PC-3 (cell line): ENCODE measurements at regions not wholly inside any gene's neighbourhood (a gene's known extent, or its start where the extent isn't known, plus 50 kb on each side); places are given as distances from the start of the nearest gene placed in this dataset.

Experiments
- ATAC-seq: fragments of 200-7000 bp; cut with Tn5 transposase; 2 replicates; pipeline ENCODE4 v1.9.1; 2020; ENCODE audit warnings: mild to moderate bottlenecking, moderate library complexity
- BruUV-seq: library from RNA; stranded (reverse); fragments of 400-500 nt; replicated peaks from 2 replicates; lab custom pipeline; 2021; lab: Mats Ljungman, UMichigan
- CTCF ChIA-PET: fragments of 300-600 bp; sonication (Branson Sonifier 250); formaldehyde crosslinking; loops from one replicate; lab custom pipeline; 2022; ENCODE audit warnings: antibody characterized with exemption; lab: Charles Lee
- POLR2A ChIA-PET: fragments of 300-600 bp; sonication (Branson Sonifier 250); formaldehyde crosslinking; loops from one replicate; lab custom pipeline; 2022; ENCODE audit warnings: antibody characterized with exemption; ENCODE audit not compliant: unreplicated experiment; lab: Charles Lee
- DNase-seq: peaks from one replicate; pipeline ENCODE4 v3.0.0-alpha.2; 2015
- H2AFZ ChIP-seq: fragments of 300-600 bp; sonication (generic); 2 replicates; pipeline ENCODE4 v1.6.0; 2016; ENCODE audit warnings: antibody characterized with exemption, low read length
- H3F3A ChIP-seq: fragments of 300-600 bp; sonication (generic); one replicate; pipeline ENCODE4 v1.6.0; 2017; ENCODE audit warnings: antibody characterized with exemption, low read length, control low read depth, mild to moderate bottlenecking; ENCODE audit not compliant: unreplicated experiment
- H3K27ac ChIP-seq: fragments of 300-600 bp; sonication (generic); 2 replicates; pipeline ENCODE4 v1.5.1; 2016; ENCODE audit warnings: mild to moderate bottlenecking, low read length
- H3K27me3 ChIP-seq: fragments of 300-600 bp; sonication (generic); 2 replicates; pipeline ENCODE4 v1.6.1; 2016; ENCODE audit warnings: low read length, mixed read lengths
- H3K36me3 ChIP-seq: fragments of 300-600 bp; sonication (generic); 2 replicates; pipeline ENCODE4 v1.6.1; 2016; ENCODE audit warnings: low read depth, mixed run types, low read length, mixed read lengths
- H3K4me1 ChIP-seq: fragments of 300-600 bp; sonication (generic); 2 replicates; pipeline ENCODE4 v1.5.1; 2016; ENCODE audit warnings: low read length; ENCODE audit not compliant: insufficient read depth
- H3K4me2 ChIP-seq: fragments of 300-600 bp; sonication (generic); 2 replicates; pipeline ENCODE4 v1.6.0; 2016; ENCODE audit warnings: low read length
- H3K4me3 ChIP-seq: fragments of 300-600 bp; sonication (generic); 2 replicates; pipeline ENCODE4 v1.5.1; 2016; ENCODE audit warnings: mild to moderate bottlenecking, low read length, mixed read lengths
- H3K79me2 ChIP-seq: fragments of 300-600 bp; sonication (generic); 2 replicates; pipeline ENCODE4 v1.6.1; 2017; ENCODE audit warnings: low read length, mixed read lengths
- H3K9ac ChIP-seq: fragments of 300-600 bp; sonication (generic); 2 replicates; pipeline ENCODE4 v1.6.0; 2016; ENCODE audit warnings: mild to moderate bottlenecking, low read length
- H3K9me2 ChIP-seq: fragments of 300-600 bp; sonication (generic); replicated peaks from 2 replicates; pipeline ENCODE4 v1.6.1; 2016; ENCODE audit warnings: mixed run types, low read length, mixed read lengths
- H3K9me3 ChIP-seq: fragments of 300-600 bp; sonication (generic); 2 replicates; pipeline ENCODE4 v1.6.1; 2016; ENCODE audit warnings: low read length, mixed read lengths
- H4K20me1 ChIP-seq: fragments of 300-600 bp; sonication (generic); 2 replicates; pipeline ENCODE4 v1.6.1; 2016; ENCODE audit warnings: low read length, mixed read lengths
- EZH2 ChIP-seq: fragments of 300-600 bp; sonication (generic); IDR thresholded peaks from one replicate; pipeline ENCODE4 v1.6.1; 2017; ENCODE audit warnings: antibody characterized with exemption, mild to moderate bottlenecking, low read length; ENCODE audit not compliant: unreplicated experiment
- EZH2phosphoT487 ChIP-seq: fragments of 300-600 bp; sonication (generic); IDR thresholded peaks from 2 replicates; pipeline ENCODE4 v1.6.1; 2018; ENCODE audit warnings: mild to moderate bottlenecking, antibody characterized with exemption, low read length, borderline replicate concordance
- intact Hi-C: fragments of 100-400 bp; cut with micrococcal nuclease; formaldehyde crosslinking; loops from 2 replicates; pipeline ENCODE4 v1.9.0; 2023
- TF ChIP-seq, protein P1 (sequence below): fragments of 300-600 bp; sonication (generic); conservative IDR thresholded peaks from 2 replicates; pipeline ENCODE4 v1.5.1; 2017; ENCODE audit warnings: antibody characterized with exemption, low read depth, mild to moderate bottlenecking, low read length

DNA sequence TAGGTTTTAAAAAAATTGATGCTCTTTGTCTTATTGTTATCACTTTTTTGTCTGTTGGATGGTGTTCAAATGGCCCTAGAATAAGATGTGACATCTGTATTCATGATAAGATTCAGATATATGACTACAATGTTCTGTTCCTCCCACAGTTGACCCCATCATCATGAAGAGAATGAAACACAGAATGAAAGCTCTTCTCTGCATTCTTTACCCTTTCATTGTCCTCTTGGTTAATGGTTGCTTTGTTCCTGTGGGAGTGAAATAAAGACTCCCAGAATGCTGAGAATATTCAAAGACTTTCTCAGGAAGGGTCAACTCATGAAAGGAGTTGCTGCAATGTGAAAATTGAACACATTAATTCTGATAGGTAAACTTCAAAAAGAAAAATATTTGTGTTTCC, 1015.8 kb downstream of the SORCS3 start:
- H3K9me3 ChIP-seq: no peaks in the 10 kb centered on the region
- TF ChIP-seq EZH2phosphoT487 (no peak), EZH2 (no peak)
- TF ChIP-seq, protein P1, sequence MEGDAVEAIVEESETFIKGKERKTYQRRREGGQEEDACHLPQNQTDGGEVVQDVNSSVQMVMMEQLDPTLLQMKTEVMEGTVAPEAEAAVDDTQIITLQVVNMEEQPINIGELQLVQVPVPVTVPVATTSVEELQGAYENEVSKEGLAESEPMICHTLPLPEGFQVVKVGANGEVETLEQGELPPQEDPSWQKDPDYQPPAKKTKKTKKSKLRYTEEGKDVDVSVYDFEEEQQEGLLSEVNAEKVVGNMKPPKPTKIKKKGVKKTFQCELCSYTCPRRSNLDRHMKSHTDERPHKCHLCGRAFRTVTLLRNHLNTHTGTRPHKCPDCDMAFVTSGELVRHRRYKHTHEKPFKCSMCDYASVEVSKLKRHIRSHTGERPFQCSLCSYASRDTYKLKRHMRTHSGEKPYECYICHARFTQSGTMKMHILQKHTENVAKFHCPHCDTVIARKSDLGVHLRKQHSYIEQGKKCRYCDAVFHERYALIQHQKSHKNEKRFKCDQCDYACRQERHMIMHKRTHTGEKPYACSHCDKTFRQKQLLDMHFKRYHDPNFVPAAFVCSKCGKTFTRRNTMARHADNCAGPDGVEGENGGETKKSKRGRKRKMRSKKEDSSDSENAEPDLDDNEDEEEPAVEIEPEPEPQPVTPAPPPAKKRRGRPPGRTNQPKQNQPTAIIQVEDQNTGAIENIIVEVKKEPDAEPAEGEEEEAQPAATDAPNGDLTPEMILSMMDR: no peak
- no peak overlapping the region for H2AFZ ChIP-seq
- intact Hi-C loops: no loop called here
- no peaks in the 10 kb centered on the region for H3K79me2 ChIP-seq
- H3F3A ChIP-seq: no peaks in the 10 kb centered on the region
- H3K9ac ChIP-seq: no peak overlapping the region
- no peaks in the 10 kb centered on the region for H3K4me1 ChIP-seq
- H3K36me3 ChIP-seq: no peaks in the 10 kb centered on the region
- no TSS peak for BruUV-seq
- CTCF ChIA-PET: no interaction called here
- no peak overlapping the region for H3K4me3 ChIP-seq
- POLR2A ChIA-PET: no interaction called here
- H3K9me2 ChIP-seq: no peaks in the 10 kb centered on the region
- no peaks in the 10 kb centered on the region for H3K27me3 ChIP-seq
- no peaks in the 10 kb centered on the region for H4K20me1 ChIP-seq
- no peak overlapping the region for H3K27ac ChIP-seq
- ATAC-seq (no peak), DNase-seq (no peak)
- H3K4me2 ChIP-seq: no peak overlapping the region

DNA sequence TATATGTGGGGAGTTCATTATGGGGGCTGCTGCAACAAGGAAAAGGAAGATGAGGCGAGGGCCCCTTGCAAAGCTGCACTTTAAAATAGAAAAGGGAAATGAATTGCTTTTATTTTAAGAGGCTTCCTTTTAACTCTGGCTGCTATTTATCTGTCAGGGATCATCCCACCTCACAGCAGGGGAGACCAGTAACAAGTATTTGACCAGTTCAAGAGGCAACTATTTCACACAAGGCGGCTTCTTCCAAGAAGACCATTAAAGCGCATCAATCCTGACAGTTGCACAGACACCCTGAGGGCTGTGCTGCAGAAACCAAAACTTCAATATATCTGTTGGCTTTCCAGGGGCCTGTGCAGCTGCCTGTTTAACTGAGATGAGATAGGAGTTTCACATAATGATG, 1009.2 kb downstream of the SORCS3 start:
- Histone ChIP-seq H3F3A (no peaks in the 10 kb centered on the region), H3K27me3 (no peaks in the 10 kb centered on the region), H3K4me1 (no peaks in the 10 kb centered on the region), H3K4me3 (no peak overlapping the region), H4K20me1 (no peaks in the 10 kb centered on the region), H3K79me2 (no peaks in the 10 kb centered on the region), H3K36me3 (no peaks in the 10 kb centered on the region), H2AFZ (no peak overlapping the region), H3K4me2 (no peak overlapping the region), H3K9ac (no peak overlapping the region), H3K27ac (no peak overlapping the region), H3K9me2 (no peaks in the 10 kb centered on the region), H3K9me3 (no peaks in the 10 kb centered on the region)
- no peak for ATAC-seq
- intact Hi-C loops: no loop called here
- no peak for DNase-seq
- no peak for TF ChIP-seq EZH2
- TF ChIP-seq, protein P1: no peak
- TF ChIP-seq EZH2phosphoT487: no peak
- CTCF ChIA-PET: no interaction called here
- BruUV-seq: no TSS peak
- POLR2A ChIA-PET: no interaction called here

DNA sequence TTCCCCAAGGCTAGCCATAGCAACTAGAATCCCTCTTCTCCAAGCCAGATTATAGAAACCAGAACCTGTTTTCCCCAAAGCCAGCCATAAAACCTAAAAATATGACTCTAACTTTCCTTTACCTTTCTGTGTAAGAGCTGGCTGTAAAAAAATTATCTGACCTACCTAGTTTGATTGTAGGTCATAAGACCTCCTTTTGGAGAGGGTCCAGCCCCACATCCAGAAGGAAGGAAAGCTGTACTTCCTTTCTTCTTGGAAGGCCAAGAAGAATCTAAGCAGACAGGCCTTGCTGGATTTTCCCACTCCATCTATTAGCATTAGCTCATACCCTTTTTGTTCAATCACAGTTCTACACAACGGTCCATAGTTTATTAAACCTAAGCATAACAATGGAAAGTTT, 1006.3 kb downstream of the SORCS3 start:
- ATAC-seq: no peak

More for the DNA sequence above, 1006.3 kb downstream of the SORCS3 start:
- DNase-seq: no peak
- Histone ChIP-seq H2AFZ (no peak overlapping the region), H3K4me2 (no peak overlapping the region), H3F3A (no peaks in the 10 kb centered on the region), H4K20me1 (no peaks in the 10 kb centered on the region), H3K9me3 (no peaks in the 10 kb centered on the region), H3K27ac (no peak overlapping the region), H3K9me2 (no peaks in the 10 kb centered on the region), H3K4me3 (no peak overlapping the region), H3K4me1 (no peaks in the 10 kb centered on the region), H3K27me3 (no peaks in the 10 kb centered on the region), H3K36me3 (no peaks in the 10 kb centered on the region), H3K79me2 (no peaks in the 10 kb centered on the region), H3K9ac (no peak overlapping the region)
- BruUV-seq: no TSS peak
- intact Hi-C loops: no loop called here
- ChIA-PET POLR2A (no interaction called here), CTCF (no interaction called here)
- TF ChIP-seq, protein P1: no peak
- TF ChIP-seq EZH2 (no peak), EZH2phosphoT487 (no peak)
